ENCODE measurements at regions not wholly inside any gene's neighbourhood (a gene's known extent, or its start where the extent isn't known, plus 50 kb on each side); places are given as distances from the start of the nearest gene placed in this dataset.

- no peaks in the 10 kb centered on the region for H3K79me2 ChIP-seq (ENCODE audit: low read length)
- no peaks in the 10 kb centered on the region for H3K27me3 ChIP-seq (ENCODE audit: low read length)
- no peaks in the 10 kb centered on the region for H3K9me2 ChIP-seq (replicated peaks; ENCODE audit: low read length)
- H3K4me1 ChIP-seq (ENCODE audit: insufficient read depth, low read length), result no peaks in the 10 kb centered on the region
- H3K4me2 ChIP-seq (ENCODE audit: low read length), result no peak overlapping the region
- BruUV-seq (replicated peaks), result no TSS peak
- DNase-seq, result no peak
- ChIA-PET CTCF (no interaction called here), POLR2A (ENCODE audit: unreplicated experiment) (no interaction called here)
- H2AFZ ChIP-seq (ENCODE audit: low read length), result no peak overlapping the region
- intact Hi-C loops (cut with micrococcal nuclease), result loop anchor here (2.0 kb wide), 1 partner anchor 569 kb away; no protein-coding TSS in a partner anchor
- H3K9me3 ChIP-seq (ENCODE audit: low read length), result no peaks in the 10 kb centered on the region
- H3K4me3 ChIP-seq (ENCODE audit: low read length), result no peak overlapping the region
- no peaks in the 10 kb centered on the region for H4K20me1 ChIP-seq (ENCODE audit: low read length)
- no peak overlapping the region for H3K9ac ChIP-seq (ENCODE audit: low read length)
- no peak overlapping the region for H3K27ac ChIP-seq (ENCODE audit: low read length)
- TF ChIP-seq EZH2phosphoT487 (IDR thresholded peaks at IDR 0.05; ENCODE audit: borderline replicate concordance, low read length), result no peak
- TF ChIP-seq EZH2 (IDR thresholded peaks at IDR 0.05; ENCODE audit: low read length, unreplicated experiment), result no peak
- no peaks in the 10 kb centered on the region for H3K36me3 ChIP-seq (ENCODE audit: low read depth, low read length)
- ATAC-seq, result no peak
- H3F3A ChIP-seq (ENCODE audit: low read length, unreplicated experiment), result no peaks in the 10 kb centered on the region
These were observed 174.6 kb upstream of the KBTBD8 start for GRCh38 chr3:66823532-66823931.

GRCh38 chr3:66825375-66825774 lies 172.7 kb upstream of the KBTBD8 start:
- H3K27ac ChIP-seq (ENCODE audit: low read length), result no peak overlapping the region
- no peaks in the 10 kb centered on the region for H3K9me3 ChIP-seq (ENCODE audit: low read length)
- intact Hi-C loops (cut with micrococcal nuclease), result no loop called here
- H3K4me2 ChIP-seq (ENCODE audit: low read length), result no peak overlapping the region
- no peaks in the 10 kb centered on the region for H3K79me2 ChIP-seq (ENCODE audit: low read length)
- no peak overlapping the region for H3K4me3 ChIP-seq (ENCODE audit: low read length)
- no peak for DNase-seq
- no peak for ATAC-seq
- no peak overlapping the region for H2AFZ ChIP-seq (ENCODE audit: low read length)
- TF ChIP-seq EZH2phosphoT487 (IDR thresholded peaks at IDR 0.05; ENCODE audit: borderline replicate concordance, low read length) (no peak), CTCF (conservative IDR thresholded peaks at IDR 0.05; ENCODE audit: low read depth, low read length) (no peak), EZH2 (IDR thresholded peaks at IDR 0.05; ENCODE audit: low read length, unreplicated experiment) (no peak)
- ChIA-PET CTCF (no interaction called here), POLR2A (ENCODE audit: unreplicated experiment) (no interaction called here)
- no peaks in the 10 kb centered on the region for H3K9me2 ChIP-seq (replicated peaks; ENCODE audit: low read length)
- H3K4me1 ChIP-seq (ENCODE audit: insufficient read depth, low read length), result no peaks in the 10 kb centered on the region
- BruUV-seq (replicated peaks), result no TSS peak
- no peaks in the 10 kb centered on the region for H3F3A ChIP-seq (ENCODE audit: low read length, unreplicated experiment)
- no peak overlapping the region for H3K9ac ChIP-seq (ENCODE audit: low read length)
- H3K36me3 ChIP-seq (ENCODE audit: low read depth, low read length), result no peaks in the 10 kb centered on the region
- H4K20me1 ChIP-seq (ENCODE audit: low read length), result no peaks in the 10 kb centered on the region
- H3K27me3 ChIP-seq (ENCODE audit: low read length), result no peaks in the 10 kb centered on the region

- Histone ChIP-seq H3K4me3 (ENCODE audit: low read length) (no peak overlapping the region), H3K4me2 (ENCODE audit: low read length) (no peak overlapping the region), H3K4me1 (ENCODE audit: insufficient read depth, low read length) (no peaks in the 10 kb centered on the region), H4K20me1 (ENCODE audit: low read length) (no peaks in the 10 kb centered on the region), H2AFZ (ENCODE audit: low read length) (no peak overlapping the region), H3K9me2 (replicated peaks; ENCODE audit: low read length) (no peaks in the 10 kb centered on the region), H3K9ac (ENCODE audit: low read length) (no peak overlapping the region), H3K79me2 (ENCODE audit: low read length) (no peaks in the 10 kb centered on the region), H3K36me3 (ENCODE audit: low read depth, low read length) (no peaks in the 10 kb centered on the region), H3K27me3 (ENCODE audit: low read length) (no peaks in the 10 kb centered on the region), H3K27ac (ENCODE audit: low read length) (no peak overlapping the region), H3F3A (ENCODE audit: low read length, unreplicated experiment) (no peaks in the 10 kb centered on the region), H3K9me3 (ENCODE audit: low read length) (no peaks in the 10 kb centered on the region)
- intact Hi-C loops (cut with micrococcal nuclease), result no loop called here
- no peak for ATAC-seq
- ChIA-PET CTCF (no interaction called here), POLR2A (ENCODE audit: unreplicated experiment) (no interaction called here)
- no TSS peak for BruUV-seq (replicated peaks)
- TF ChIP-seq CTCF (conservative IDR thresholded peaks at IDR 0.05; ENCODE audit: low read depth, low read length) (no peak), EZH2 (IDR thresholded peaks at IDR 0.05; ENCODE audit: low read length, unreplicated experiment) (no peak), EZH2phosphoT487 (IDR thresholded peaks at IDR 0.05; ENCODE audit: borderline replicate concordance, low read length) (no peak)
- DNase-seq, result no peak
These were observed 170.4 kb upstream of the KBTBD8 start for GRCh38 chr3:66827726-66828125.
